NCI-H2196 (cell line): ENCODE measurements at regions not wholly inside any gene's neighbourhood (a gene's known extent, or its start where the extent isn't known, plus 50 kb on each side); places are given as distances from the start of the nearest gene placed in this dataset.

Source experiments
- DNase-seq: peaks from one replicate; lab custom pipeline; 2025; ENCODE audit not compliant: unreplicated experiment; lab: John Stamatoyannopoulos, UW

DNA sequence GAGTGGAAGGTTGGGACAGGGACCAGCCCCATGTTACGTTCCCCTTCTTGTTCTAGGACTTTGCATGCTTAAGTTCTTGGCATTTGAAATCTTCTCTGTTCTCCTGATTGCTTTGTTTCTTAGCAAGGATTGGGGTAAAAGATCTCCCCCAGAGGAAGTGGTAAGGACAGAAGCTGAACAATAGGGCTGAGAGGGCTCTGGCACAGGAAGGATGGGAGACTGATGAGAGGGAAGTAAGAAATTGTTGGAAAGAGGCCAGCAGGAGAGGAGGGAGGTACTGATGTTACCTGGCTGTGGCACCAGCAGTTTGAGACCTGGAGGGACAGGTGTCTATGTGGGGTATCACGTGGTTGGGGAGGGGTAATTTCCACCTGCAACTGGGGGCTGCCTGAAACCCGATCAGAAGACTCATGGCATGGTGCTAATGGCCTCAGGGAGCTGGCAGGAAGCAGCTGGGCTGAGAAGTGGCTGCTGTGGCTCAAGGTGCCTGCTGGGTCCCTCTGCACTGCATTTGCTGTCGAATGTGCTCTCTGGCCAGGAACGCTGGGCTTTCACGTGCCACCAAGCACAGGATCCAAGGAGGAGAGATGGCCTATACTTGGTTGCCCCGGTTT is 108.4 kb downstream of the LSM3 start:
- peak; percentile 64 for DNase-seq

- no peak for DNase-seq
Observed at GRCh38 chr3:14288177-14288788, 109.7 kb downstream of the LSM3 start.

DNA sequence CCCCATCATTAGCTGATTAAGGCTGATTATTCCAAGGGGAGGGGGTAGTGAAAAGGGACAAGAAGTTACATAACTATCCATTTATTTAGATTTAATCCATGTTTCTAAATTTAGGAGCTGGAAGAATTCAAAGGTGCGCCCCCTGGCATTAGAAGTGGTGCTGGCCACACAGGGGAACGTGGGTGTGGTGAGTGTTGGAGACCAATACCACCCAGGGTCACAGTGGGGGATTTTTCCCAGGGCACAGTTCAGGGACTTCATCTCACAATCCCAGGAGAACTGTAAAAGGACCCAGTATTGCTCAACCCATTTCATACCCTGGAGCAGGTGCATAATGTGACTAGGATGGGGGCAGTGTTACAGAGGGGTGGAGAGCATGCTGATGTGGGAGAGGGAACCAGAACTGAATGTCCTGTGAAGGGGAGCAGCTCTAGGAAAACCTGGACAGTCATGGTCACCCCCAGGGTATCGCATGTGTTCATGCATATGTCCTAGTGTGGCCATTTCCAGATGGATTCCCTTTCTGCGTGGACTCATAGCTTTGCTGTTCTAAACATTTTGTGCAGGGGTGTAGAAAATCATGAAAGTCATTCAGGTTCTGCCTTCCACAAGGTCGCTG is 110.3 kb downstream of the LSM3 start:
- DNase-seq: no peak

GRCh38 chr3:14289590-14290461 is 111.2 kb downstream of the LSM3 start:
- no peak for DNase-seq

- DNase-seq: no peak
Observed at GRCh38 chr3:14290631-14291385, 111.6 kb upstream of the SLC6A6 start.

DNA sequence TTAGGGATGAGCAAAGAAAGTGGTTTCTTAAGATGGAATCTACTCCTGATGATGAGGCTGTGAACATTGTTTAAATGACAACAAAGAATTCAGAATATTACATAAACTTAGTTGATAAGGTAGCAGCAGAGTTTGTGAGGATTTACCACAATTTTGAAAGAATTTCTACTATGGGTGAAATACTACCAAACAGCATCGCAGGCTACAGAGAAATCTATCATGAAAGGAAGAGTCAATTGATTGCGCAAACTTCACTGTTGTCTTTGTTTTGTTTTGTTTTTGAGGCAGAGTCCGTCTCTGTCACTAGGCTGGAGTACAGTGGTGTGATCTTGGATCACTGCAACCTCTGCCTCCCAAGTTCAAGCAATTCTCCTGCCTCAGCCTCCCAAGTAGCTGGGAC is 107.4 kb upstream of the SLC6A6 start:
- no peak for DNase-seq

DNA sequence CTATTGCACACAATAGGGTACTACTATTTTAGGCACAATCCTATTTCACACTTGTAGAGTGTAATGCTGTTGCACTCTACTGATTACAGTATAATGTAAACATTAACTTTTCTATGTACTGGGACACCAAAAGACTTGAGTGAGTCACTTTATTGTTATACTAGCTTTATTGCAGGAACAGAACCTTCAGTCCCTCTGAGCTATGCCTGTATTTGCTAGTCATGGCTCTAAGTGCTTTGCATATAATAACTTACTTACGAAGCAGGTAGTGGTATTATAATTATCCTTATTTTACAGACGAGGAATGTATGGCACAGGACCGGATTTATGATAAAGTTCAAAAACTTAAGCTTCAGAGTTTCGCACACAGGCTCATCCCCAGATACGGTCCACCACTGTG is 106.6 kb upstream of the SLC6A6 start:
- DNase-seq: no peak

DNA sequence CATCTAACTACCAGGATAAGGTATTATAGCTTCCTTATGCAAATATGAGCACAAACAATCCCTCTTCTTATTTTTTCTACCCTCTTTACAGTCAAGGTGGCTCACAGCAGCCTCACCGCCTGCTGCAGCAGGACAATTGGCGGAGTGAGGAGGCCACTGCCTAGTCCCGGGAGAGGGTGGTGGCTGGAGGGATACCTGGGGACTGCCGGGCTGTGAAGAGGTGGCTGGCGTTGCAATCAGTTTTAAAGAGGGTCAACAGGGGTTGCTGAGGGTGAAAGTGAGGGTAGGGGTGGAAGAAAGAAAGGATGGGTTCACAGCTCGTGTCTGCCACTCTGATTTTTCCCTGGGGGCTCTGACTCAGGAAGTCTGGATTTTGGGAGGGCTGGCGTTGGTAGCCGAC is 105.1 kb upstream of the SLC6A6 start:
- no peak for DNase-seq

GRCh38 chr3:14297784-14298236 is 104.6 kb upstream of the SLC6A6 start:
- DNase-seq: no peak

DNA sequence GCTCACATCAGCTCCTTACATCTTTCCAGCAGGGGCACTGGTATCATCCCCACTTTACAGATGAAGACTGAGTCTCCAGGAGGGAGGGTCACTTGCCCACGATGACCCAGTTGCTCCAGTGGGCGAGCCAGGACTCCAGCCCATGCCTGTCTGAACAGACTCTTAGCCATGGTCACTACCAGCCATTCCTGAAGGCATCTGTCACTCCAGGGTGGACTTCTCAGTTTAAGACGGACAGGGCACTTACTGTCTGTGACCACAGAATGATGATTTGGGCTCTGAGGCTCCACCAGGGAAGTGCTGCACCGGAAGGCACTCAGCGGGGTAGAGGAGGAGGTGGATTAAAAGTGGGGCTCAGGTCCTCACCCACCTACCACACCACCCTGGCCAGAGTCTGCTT is 104.0 kb upstream of the SLC6A6 start:
- no peak for DNase-seq

- DNase-seq: no peak
Observed at GRCh38 chr3:14298991-14299555, 103.3 kb upstream of the SLC6A6 start.

- DNase-seq: no peak
Observed at GRCh38 chr3:14299767-14300166, 102.6 kb upstream of the SLC6A6 start.

DNA sequence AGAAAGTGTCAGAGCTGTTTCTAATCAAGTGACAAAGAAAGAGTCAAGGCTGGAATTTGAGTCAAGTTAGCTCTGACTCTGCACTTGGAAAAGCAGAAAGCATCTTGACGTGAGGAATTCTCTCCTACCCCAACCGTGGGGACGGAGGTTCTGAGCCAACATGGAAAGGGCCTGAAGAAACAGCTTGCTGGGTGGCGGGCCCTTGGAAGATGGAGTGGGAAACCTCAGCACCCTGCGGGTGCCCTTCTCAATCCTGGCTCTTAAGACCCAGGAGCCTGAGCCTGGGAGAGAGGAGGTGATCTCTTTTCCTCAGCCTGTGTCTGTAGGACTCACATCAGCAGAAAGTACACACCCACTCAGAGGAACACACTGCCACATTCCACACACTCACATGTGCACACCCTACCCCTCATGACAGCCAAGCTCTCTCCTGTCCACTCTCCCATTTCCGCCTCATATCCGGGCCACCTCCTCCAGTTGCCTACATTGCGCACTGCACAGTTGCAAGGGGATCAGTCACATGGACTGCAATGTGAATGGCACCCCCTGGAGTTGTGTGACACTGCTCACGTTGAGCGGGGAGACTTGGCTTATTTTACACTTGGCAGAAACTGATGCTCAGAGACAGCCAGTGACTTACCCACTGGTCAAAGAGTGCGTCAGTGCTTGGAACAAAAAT is 101.5 kb upstream of the SLC6A6 start:
- DNase-seq: no peak

- DNase-seq: no peak
Observed at GRCh38 chr3:14301558-14301957, 100.8 kb upstream of the SLC6A6 start.

GRCh38 chr3:14303336-14304100 is 98.9 kb upstream of the SLC6A6 start:
- DNase-seq: no peak

DNA sequence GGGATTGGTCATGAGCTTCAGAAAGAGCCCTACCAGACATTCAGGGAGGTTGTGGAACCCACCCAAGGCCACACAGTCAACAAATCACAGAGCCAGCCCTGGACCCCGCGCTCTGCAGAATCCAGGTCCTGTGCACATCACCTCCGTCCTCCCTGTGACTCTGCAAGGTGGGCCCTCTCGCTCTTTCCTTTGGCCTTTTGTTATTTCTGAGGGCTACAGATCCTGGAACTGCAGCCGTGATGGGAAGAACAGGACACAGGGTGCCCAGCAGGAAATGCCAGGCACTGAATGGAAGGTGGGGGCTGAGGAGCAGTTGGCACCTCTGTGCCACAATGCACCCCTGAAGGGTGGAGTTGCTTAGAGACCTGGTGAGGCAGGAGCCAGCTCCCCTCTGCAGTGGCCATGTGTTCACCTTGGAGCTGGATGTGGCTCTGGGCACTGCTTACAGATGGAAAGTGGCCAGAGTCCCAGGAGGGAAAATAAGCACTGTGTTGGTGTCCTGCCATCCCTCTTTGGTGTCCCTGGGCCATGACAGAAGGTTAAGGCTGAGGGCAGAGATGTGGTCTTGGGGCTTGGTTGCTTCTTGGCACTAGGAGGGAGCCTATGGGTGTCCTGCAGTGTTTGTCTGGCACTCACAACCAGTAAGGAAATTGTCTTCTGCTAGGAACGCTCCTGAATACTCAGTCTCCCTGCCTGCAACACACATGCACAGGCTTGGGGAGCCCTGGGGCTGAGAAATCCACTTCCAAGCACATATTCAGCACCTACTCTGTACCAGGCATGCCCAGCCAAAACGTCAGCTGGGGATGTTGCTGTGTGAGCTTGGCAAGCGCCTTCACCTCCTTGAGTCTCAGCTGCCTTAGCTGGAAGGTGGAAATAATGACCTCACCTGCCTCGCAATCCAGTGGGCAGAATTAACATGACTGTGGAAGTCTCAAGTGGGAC is 98.0 kb upstream of the SLC6A6 start:
- peak; percentile 13 for DNase-seq

GRCh38 chr3:14305324-14305723 is 97.1 kb upstream of the SLC6A6 start:
- no peak for DNase-seq

GRCh38 chr3:14306142-14306541 is 96.3 kb upstream of the SLC6A6 start:
- DNase-seq: no peak
